Stromal cell of bone marrow (primary cell): ENCODE measurements at regions not wholly inside any gene's neighbourhood (a gene's known extent, or its start where the extent isn't known, plus 50 kb on each side); places are given as distances from the start of the nearest gene placed in this dataset.
"Not testable (repeated sequence)": the region's sequence is repeated elsewhere in the genome, so short reads cannot be mapped to it uniquely, and the experiment has no call there.

ENCODE experiments used
- DNase-seq: peaks from one replicate; pipeline ENCODE4 v3.0.0-alpha.2; 2012; ENCODE audit warnings: low read depth

- DNase-seq = no peak
Observed at GRCh38 chr12:87413784-87414183, 615.4 kb downstream of the C12orf50 start.

GRCh38 chr12:87406926-87407325, 622.3 kb downstream of the C12orf50 start:
- no peak for DNase-seq

- DNase-seq = no peak
Observed at GRCh38 chr12:87405918-87406317, 623.3 kb downstream of the C12orf50 start.

- DNase-seq = not testable (repeated sequence)
Observed at GRCh38 chr12:87394168-87394567, 635.0 kb downstream of the C12orf50 start.

GRCh38 chr12:87388376-87388775, 640.8 kb downstream of the C12orf50 start:
- no peak for DNase-seq

DNA sequence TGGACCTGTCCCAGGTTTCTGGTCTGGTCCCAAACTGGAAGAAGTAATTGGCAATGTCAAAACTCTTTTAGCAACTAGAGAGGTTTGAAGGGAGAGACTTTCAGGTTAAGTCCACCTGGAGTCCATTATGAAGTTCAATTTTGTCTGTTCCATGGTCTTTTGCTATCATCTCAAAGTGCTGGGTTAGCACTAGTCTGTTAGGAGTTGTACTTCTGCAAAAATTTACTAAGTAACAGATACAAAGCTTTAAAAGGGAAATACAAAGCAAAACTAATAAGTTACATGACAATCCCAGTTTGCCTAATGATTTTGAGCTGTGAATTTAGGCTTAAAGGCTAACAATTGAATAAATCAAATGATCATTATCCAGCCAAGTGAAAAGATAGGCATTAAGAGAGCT, 643.9 kb downstream of the C12orf50 start:
- DNase-seq = no peak

- no peak for DNase-seq
Observed at GRCh38 chr12:87384226-87384625, 645.0 kb downstream of the C12orf50 start.

GRCh38 chr12:87383680-87384079, 645.5 kb downstream of the C12orf50 start:
- DNase-seq = no peak

DNA sequence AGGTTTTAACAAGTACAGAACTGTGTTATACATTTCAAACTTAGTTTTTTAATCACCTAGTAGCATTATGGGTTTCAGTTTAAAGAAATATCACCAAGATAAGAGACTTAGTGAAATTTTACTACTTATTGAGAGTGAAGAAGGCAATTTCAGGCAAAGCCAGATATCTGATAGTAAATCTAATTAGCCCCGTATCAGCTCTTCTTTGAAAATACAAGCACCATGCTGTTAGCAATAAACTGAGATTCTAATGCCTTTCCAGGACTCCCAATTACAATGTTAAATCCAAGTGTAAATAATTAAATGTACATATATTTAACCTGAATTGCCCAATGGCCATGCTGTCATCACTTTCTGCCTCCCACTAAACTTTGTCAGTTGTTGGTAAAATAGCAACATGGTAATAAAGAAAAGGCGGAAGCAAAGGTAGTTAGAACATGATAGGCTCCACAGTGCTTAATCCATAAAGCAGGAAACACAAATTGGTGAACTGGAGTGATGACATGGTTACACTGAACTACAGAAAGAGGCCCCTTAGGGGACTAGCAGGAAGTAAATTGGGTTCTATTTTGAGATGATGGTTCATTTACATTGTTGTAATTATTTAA, 646.1 kb downstream of the C12orf50 start:
- no peak for DNase-seq

DNA sequence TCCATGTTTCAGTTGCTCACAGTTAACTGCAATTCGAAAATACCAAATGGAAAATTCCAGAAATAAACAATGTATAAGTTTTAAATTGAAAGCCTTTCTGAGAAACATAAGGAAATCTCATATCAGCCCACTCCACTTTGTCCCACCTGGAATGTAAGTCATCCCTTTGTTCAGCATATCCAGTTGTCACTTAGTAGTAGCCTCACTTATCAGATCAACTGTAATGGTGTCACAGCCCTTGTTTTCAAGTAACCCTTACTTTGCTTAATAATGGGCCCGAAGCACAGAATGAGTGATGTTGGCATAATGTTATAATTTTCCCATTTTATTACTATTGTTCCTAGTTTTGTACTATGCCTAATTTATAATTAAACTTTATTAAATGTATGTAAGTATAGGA, 646.8 kb downstream of the C12orf50 start:
- DNase-seq = no peak

- DNase-seq = no peak
Observed at GRCh38 chr12:87381742-87382141, 647.5 kb downstream of the C12orf50 start.

- no peak for DNase-seq
Observed at GRCh38 chr12:87378526-87378925, 650.7 kb downstream of the C12orf50 start.

DNA sequence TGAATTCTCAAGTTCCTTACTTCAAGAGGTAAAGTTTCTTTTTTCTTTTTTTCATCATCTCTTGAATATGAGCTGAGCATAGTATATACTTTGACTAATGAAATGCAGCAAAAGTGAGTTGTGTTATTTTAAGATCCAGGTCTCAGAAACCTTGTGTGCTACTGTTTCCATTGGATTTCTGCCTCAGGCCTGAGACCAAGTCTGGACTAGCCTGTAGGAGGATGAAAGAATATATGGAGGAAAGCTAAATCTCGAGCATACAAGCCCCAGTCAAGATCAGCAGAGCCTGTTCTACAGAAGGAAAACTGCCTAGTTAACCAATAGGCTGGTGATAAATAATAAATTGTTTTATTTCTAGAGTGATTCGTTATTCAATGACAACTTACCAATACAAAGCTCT, 652.5 kb downstream of the C12orf50 start:
- no peak for DNase-seq

DNA sequence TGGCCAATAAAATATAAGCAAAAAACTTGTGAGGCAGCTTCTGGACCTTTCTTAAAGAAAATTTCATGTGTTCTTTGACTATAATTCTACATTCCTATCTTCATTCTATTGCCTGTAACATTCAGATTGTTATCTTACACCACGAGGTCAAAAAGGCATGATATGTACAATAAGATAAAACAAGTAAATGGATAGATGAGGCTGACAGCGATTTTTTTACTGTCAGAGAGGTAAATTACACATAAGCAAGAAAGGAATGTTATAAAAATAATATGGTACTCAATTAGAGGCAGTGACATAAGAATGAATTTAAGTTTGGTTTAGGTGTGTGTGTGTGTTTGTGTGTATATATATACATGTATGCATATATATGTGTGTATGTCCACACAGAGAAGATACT, 660.0 kb downstream of the C12orf50 start:
- DNase-seq = no peak

GRCh38 chr12:87368259-87368658, 660.9 kb downstream of the C12orf50 start:
- no peak for DNase-seq

DNA sequence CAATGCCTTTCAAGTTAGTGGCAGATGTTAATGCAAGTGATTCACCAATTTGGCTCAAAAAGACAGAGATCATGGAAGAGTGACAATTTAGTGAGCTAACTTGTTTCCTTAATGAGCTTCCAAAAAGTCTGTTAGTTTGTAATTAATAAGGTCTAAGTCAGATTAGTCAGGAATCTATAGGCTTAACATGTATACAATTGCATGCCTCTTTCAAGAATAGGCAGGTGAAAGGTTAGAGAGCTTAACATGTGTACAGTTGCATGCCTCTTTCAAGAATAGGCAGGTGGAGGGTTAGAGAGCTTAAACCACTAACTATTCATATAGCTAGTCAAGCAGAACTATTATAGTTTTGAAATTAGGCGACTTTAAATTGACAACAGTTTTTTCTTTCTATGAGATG, 663.8 kb downstream of the C12orf50 start:
- DNase-seq = no peak

DNA sequence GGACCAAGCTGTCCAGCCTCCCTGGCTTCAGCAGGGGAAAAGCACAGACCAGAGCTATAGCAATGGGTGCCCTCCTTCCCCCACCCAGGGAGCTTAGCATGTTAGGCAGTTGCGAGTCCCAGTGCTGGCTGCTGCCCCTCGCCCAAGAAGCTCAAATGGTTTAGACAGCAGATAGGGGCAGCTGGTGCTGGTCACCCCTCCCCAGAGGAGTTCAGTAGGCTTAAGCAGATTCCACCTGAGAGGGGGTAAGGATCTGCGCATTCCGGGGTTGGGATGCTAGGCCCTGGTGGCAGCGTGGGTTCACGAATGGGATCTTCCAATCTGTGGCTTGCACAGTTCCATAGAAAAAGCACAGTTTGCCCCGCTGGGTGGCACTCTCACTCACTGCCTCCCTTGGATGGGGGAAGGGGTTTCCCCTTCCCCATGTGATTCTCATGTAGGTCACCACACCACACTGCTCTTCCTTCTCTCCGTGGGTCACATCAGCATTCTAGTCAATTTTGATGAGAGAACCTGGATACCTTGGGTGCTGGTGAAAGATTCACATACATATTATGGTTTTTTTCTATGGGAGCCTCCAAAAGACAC, 665.6 kb downstream of the C12orf50 start:
- DNase-seq = no peak

DNA sequence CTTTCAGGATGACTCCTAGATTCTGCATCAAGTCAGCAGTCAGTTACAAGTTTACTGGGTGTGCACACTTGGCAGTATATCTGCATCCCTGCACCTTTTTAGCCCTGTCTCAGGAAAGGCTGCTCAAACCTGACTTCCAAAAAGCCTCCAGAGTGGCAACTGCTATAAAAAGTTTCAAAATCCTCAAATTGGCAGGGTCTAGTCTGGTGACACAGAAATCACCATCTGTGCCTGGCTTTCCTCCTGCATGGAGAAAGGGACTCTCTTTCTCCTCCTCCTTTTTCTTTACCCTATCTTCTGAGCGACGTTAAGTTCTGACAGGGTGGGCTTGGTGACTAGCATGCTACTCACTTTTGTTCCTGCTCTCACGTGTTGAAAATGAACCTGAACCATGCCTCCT, 679.5 kb downstream of the C12orf50 start:
- no peak for DNase-seq

DNA sequence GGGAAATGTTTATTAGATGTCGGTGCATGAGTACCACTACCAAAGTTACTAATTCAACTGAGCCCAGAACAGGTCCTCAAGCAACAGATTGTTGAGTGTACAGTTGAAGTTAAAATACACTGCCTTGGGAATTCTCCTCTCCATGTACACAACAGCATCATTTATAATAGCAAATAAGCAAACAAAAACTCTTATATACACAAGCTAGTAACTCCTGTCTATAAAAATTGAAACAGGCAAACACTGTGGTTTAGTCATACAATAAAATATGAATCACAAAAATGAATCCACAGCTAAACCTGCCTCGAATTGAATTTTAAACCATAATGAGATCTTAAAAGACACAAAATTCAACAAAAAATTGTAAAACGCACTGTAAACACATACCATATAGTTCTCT, 681.1 kb downstream of the C12orf50 start:
- DNase-seq = no peak

DNA sequence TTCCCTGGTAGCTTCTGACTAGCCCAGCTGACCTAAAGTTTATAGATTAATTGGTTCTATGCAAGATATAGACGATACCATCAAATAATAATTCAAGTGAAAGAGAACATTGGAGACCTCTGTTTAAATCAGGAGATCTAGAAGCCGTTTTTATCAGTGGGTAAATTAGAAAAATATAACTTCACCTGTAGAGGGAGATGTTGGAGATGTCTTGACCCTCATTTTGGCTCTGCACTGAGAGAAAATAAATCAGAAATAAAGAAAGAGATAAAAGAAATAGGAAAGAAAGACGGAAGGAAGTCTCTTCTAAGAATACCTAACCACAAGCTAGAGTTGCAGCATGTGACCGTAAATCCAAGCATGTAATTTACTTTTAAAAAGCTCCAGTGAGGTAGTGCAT, 684.5 kb downstream of the C12orf50 start:
- DNase-seq = no peak

DNA sequence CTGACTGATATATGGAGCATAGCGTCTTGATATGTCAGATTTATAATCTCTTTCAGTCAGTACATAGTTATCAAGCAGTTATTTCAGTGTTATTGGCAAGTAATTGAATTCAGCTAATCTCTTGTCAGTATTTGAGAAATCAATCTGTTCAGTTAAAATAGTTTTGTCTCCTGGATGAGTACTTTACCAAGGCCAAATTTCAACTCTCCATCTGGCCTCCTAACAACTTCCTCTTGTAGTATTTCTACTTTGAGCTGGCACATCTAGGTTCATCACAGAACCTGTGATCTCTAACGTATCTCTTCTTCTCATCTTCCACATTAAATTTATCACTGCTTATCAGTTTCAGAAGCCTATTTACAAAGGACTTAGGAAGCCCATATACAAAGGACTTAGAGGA, 690.5 kb downstream of the C12orf50 start:
- DNase-seq = no peak

- DNase-seq = no peak
Observed at GRCh38 chr12:87336814-87337336, 692.3 kb downstream of the C12orf50 start.

DNA sequence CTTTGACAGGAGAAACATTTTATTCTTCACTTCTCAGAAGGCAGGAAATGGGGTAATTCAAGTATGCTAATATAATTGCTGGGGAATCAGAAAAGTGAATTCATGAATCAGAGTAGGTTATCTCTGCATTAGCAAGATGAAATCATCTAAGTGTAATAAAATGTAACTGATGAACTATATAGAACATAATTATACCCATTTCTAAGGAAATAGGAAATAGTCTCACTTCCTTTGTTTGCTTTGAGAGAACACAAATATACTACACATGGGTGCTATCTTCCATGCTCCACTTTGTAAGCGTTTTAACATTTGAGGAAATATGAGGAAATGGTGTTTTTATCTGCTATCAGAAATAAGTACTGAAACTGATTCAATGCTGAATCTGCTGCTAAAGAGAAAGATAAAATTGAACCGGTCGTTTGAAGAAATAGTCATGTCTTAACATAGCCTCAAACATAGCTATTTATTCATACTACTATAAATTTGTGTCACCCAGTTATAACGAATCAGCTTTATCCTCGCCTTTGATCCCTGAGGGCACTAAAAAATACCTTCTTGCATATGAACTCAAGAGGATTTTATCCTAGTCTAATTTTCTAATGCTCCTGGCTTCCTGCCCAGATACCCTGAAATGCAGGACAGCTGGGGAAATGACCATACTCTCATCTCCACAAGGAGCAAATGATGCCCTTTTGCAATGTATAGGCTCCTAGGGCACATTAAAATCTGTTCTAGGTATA, 696.0 kb downstream of the C12orf50 start:
- DNase-seq = no peak
